ENCODE measurements at regions not wholly inside any gene's neighbourhood (a gene's known extent, or its start where the extent isn't known, plus 50 kb on each side); places are given as distances from the start of the nearest gene placed in this dataset.

DNA sequence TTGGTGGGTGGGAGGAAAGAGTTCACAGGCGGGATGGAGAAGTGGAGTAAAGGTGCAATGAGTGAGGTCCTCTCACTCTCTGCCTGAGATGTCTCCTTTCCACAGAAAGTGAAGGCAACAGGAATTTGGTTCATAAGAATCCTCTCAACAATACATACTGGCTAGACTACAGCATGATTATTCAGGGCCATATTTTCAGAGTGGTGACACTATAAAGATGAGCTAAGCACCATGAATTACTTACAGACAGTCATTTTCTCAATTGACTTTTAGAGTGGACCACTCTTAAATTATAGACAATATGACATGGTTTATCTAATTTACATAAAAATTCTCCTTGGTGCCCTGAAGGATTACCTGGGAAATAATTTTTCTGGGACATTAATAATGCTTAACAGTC, 286.1 kb upstream of the MAD2L1 start:
- H3K27ac ChIP-seq (ENCODE audit: low read length): no peak overlapping the region
- no peaks in the 10 kb centered on the region for H3K27me3 ChIP-seq (ENCODE audit: insufficient read depth, low read depth, low read length)
- H3K79me2 ChIP-seq (replicated peaks; ENCODE audit: insufficient read depth, low read length): no peaks in the 10 kb centered on the region
- no peaks in the 10 kb centered on the region for H4K20me1 ChIP-seq (ENCODE audit: insufficient read depth)
- no peaks in the 10 kb centered on the region for H3K9me2 ChIP-seq (ENCODE audit: insufficient read depth, low read length)
- no peak overlapping the region for H3K9ac ChIP-seq (ENCODE audit: low read length)
- H3K4me3 ChIP-seq (ENCODE audit: low read length): no peak overlapping the region
- H3K4me2 ChIP-seq (ENCODE audit: low read length): no peak overlapping the region
- no peak for TF ChIP-seq MXI1 (conservative IDR thresholded peaks at IDR 0.05; ENCODE audit: poor library complexity, severe bottlenecking)
- no peak for TF ChIP-seq EP300 (conservative IDR thresholded peaks at IDR 0.05; ENCODE audit: poor library complexity, severe bottlenecking)
- no peak for TF ChIP-seq TAF1 (IDR thresholded peaks at IDR 0.05; ENCODE audit: low read depth)
- TF ChIP-seq, protein P1, sequence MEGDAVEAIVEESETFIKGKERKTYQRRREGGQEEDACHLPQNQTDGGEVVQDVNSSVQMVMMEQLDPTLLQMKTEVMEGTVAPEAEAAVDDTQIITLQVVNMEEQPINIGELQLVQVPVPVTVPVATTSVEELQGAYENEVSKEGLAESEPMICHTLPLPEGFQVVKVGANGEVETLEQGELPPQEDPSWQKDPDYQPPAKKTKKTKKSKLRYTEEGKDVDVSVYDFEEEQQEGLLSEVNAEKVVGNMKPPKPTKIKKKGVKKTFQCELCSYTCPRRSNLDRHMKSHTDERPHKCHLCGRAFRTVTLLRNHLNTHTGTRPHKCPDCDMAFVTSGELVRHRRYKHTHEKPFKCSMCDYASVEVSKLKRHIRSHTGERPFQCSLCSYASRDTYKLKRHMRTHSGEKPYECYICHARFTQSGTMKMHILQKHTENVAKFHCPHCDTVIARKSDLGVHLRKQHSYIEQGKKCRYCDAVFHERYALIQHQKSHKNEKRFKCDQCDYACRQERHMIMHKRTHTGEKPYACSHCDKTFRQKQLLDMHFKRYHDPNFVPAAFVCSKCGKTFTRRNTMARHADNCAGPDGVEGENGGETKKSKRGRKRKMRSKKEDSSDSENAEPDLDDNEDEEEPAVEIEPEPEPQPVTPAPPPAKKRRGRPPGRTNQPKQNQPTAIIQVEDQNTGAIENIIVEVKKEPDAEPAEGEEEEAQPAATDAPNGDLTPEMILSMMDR (IDR thresholded peaks at IDR 0.05; ENCODE audit: poor library complexity, severe bottlenecking): no peak
- TF ChIP-seq SMC3 (conservative IDR thresholded peaks at IDR 0.05; ENCODE audit: poor library complexity): no peak
- TF ChIP-seq RAD21 (conservative IDR thresholded peaks at IDR 0.05): no peak
- TF ChIP-seq POLR2AphosphoS5 (IDR thresholded peaks at IDR 0.05): no peak
- no peak for TF ChIP-seq EZH2 (IDR thresholded peaks at IDR 0.05; ENCODE audit: borderline replicate concordance, insufficient read depth, low read length, poor library complexity, severe bottlenecking)
- TF ChIP-seq, protein P2, sequence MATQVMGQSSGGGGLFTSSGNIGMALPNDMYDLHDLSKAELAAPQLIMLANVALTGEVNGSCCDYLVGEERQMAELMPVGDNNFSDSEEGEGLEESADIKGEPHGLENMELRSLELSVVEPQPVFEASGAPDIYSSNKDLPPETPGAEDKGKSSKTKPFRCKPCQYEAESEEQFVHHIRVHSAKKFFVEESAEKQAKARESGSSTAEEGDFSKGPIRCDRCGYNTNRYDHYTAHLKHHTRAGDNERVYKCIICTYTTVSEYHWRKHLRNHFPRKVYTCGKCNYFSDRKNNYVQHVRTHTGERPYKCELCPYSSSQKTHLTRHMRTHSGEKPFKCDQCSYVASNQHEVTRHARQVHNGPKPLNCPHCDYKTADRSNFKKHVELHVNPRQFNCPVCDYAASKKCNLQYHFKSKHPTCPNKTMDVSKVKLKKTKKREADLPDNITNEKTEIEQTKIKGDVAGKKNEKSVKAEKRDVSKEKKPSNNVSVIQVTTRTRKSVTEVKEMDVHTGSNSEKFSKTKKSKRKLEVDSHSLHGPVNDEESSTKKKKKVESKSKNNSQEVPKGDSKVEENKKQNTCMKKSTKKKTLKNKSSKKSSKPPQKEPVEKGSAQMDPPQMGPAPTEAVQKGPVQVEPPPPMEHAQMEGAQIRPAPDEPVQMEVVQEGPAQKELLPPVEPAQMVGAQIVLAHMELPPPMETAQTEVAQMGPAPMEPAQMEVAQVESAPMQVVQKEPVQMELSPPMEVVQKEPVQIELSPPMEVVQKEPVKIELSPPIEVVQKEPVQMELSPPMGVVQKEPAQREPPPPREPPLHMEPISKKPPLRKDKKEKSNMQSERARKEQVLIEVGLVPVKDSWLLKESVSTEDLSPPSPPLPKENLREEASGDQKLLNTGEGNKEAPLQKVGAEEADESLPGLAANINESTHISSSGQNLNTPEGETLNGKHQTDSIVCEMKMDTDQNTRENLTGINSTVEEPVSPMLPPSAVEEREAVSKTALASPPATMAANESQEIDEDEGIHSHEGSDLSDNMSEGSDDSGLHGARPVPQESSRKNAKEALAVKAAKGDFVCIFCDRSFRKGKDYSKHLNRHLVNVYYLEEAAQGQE (IDR thresholded peaks at IDR 0.05; ENCODE audit: borderline replicate concordance): no peak
- no peak overlapping the region for H2AFZ ChIP-seq (ENCODE audit: low read depth, low read length)
- H3F3A ChIP-seq (ENCODE audit: insufficient read depth, low read length, poor library complexity, severe bottlenecking): no peaks in the 10 kb centered on the region
- H3K36me3 ChIP-seq (ENCODE audit: insufficient read depth, low read length): no peaks in the 10 kb centered on the region
- no peaks in the 10 kb centered on the region for H3K9me3 ChIP-seq (ENCODE audit: low read length)

DNA sequence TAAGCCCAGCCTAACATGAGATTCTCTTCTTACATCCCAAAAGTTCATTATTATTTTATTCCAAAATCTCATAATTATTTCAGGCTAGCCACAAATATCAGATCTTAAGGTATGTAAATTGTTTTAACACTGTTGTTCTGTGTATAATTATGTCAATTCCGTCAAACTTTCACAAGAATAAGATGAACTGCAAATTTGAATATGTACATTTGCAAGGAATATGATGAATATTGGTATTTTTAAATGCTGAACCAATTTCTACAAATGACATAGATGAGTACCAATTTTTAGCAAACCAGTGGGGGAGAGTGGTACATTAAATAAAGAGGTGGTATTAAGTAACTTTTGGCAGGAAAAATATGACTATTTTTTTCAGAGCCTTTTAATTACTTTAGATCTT, 282.3 kb upstream of the MAD2L1 start:
- Histone ChIP-seq H3K4me3 (ENCODE audit: low read length) (no peak overlapping the region), H3K79me2 (replicated peaks; ENCODE audit: insufficient read depth, low read length) (no peaks in the 10 kb centered on the region), H3K27ac (ENCODE audit: low read length) (no peak overlapping the region), H2AFZ (ENCODE audit: low read depth, low read length) (no peak overlapping the region), H4K20me1 (ENCODE audit: insufficient read depth) (no peaks in the 10 kb centered on the region), H3K9ac (ENCODE audit: low read length) (no peak overlapping the region), H3K9me2 (ENCODE audit: insufficient read depth, low read length) (no peaks in the 10 kb centered on the region), H3K4me2 (ENCODE audit: low read length) (no peak overlapping the region), H3K36me3 (ENCODE audit: insufficient read depth, low read length) (no peaks in the 10 kb centered on the region), H3K9me3 (ENCODE audit: low read length) (no peaks in the 10 kb centered on the region), H3F3A (ENCODE audit: insufficient read depth, low read length, poor library complexity, severe bottlenecking) (no peaks in the 10 kb centered on the region), H3K27me3 (ENCODE audit: insufficient read depth, low read depth, low read length) (no peaks in the 10 kb centered on the region)
- no peak for TF ChIP-seq EZH2 (IDR thresholded peaks at IDR 0.05; ENCODE audit: borderline replicate concordance, insufficient read depth, low read length, poor library complexity, severe bottlenecking)

DNA sequence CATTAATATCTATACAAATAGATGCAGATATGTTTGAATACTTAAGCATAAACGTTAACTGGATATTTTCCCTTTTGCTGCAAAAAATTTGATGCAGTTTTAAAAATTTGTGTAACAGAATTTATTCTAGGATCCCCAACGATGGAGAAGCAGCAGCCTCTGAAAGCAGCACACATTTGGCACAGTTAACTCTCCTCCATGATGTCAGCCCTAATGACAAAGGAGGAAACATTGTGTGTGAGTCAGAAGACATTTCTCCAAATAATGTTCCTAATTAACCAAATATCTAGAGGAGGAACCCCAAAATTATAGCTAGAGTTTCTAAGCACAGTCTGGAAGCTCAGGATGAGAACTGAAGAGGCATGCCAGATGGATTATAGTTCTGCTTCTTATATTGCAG, 281.9 kb upstream of the MAD2L1 start:
- Histone ChIP-seq H3K79me2 (replicated peaks; ENCODE audit: insufficient read depth, low read length) (no peaks in the 10 kb centered on the region), H3K27me3 (ENCODE audit: insufficient read depth, low read depth, low read length) (no peaks in the 10 kb centered on the region), H3K4me3 (ENCODE audit: low read length) (no peak overlapping the region), H2AFZ (ENCODE audit: low read depth, low read length) (no peak overlapping the region), H3K9me2 (ENCODE audit: insufficient read depth, low read length) (no peaks in the 10 kb centered on the region), H3F3A (ENCODE audit: insufficient read depth, low read length, poor library complexity, severe bottlenecking) (no peaks in the 10 kb centered on the region), H3K27ac (ENCODE audit: low read length) (no peak overlapping the region), H3K9ac (ENCODE audit: low read length) (no peak overlapping the region), H3K9me3 (ENCODE audit: low read length) (no peaks in the 10 kb centered on the region), H3K36me3 (ENCODE audit: insufficient read depth, low read length) (no peaks in the 10 kb centered on the region), H3K4me2 (ENCODE audit: low read length) (no peak overlapping the region), H4K20me1 (ENCODE audit: insufficient read depth) (no peaks in the 10 kb centered on the region)
- TF ChIP-seq, protein P1 (IDR thresholded peaks at IDR 0.05; ENCODE audit: poor library complexity, severe bottlenecking): no peak
- TF ChIP-seq MXI1 (conservative IDR thresholded peaks at IDR 0.05; ENCODE audit: poor library complexity, severe bottlenecking): no peak
- TF ChIP-seq, protein P2 (IDR thresholded peaks at IDR 0.05; ENCODE audit: borderline replicate concordance): no peak
- TF ChIP-seq SMC3 (conservative IDR thresholded peaks at IDR 0.05; ENCODE audit: poor library complexity): no peak
- TF ChIP-seq TAF1 (IDR thresholded peaks at IDR 0.05; ENCODE audit: low read depth): no peak
- TF ChIP-seq RAD21 (conservative IDR thresholded peaks at IDR 0.05): no peak
- no peak for TF ChIP-seq EP300 (conservative IDR thresholded peaks at IDR 0.05; ENCODE audit: poor library complexity, severe bottlenecking)
- no peak for TF ChIP-seq EZH2 (IDR thresholded peaks at IDR 0.05; ENCODE audit: borderline replicate concordance, insufficient read depth, low read length, poor library complexity, severe bottlenecking)
- TF ChIP-seq POLR2AphosphoS5 (IDR thresholded peaks at IDR 0.05): no peak
